ENCODE measurements at regions not wholly inside any gene's neighbourhood (a gene's known extent, or its start where the extent isn't known, plus 50 kb on each side); places are given as distances from the start of the nearest gene placed in this dataset.

DNA sequence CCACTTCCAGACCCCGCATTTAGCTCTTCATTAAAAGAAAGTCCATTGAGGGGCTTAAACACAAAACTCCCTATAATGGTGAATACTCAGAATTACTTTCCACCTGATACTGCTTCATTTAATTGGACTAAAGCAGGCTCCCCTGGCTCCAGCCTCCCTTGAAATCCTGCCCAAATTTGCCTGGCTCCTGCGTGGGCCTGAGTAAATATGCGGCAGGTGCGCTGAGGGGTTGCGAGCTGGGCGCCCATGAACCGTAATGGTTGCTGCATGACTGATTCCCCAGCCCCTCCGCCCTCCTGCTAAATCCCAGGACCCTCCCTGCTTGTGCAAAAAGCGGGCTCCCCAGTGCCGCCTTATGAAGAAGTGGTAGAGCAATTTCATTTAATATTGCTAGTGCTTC, 639.7 kb downstream of the BNC2 start:
- Mint-ChIP-seq H3K9me3 (ENCODE audit: unreplicated experiment) (peaks cover 7% of the 10 kb centered on the region), H3K36me3 (ENCODE audit: low read depth, unreplicated experiment) (peaks cover 12% of the 10 kb centered on the region), H3K27ac (ENCODE audit: unreplicated experiment) (no peak overlapping the region), H3K4me3 (ENCODE audit: unreplicated experiment) (no peak overlapping the region), H3K4me1 (ENCODE audit: unreplicated experiment) (peaks cover 21% of the 10 kb centered on the region), H3K27me3 (ENCODE audit: unreplicated experiment) (peaks cover 5% of the 10 kb centered on the region)
- no peak for DNase-seq (ENCODE audit: low spot score)
- TF ChIP-seq, protein P1, sequence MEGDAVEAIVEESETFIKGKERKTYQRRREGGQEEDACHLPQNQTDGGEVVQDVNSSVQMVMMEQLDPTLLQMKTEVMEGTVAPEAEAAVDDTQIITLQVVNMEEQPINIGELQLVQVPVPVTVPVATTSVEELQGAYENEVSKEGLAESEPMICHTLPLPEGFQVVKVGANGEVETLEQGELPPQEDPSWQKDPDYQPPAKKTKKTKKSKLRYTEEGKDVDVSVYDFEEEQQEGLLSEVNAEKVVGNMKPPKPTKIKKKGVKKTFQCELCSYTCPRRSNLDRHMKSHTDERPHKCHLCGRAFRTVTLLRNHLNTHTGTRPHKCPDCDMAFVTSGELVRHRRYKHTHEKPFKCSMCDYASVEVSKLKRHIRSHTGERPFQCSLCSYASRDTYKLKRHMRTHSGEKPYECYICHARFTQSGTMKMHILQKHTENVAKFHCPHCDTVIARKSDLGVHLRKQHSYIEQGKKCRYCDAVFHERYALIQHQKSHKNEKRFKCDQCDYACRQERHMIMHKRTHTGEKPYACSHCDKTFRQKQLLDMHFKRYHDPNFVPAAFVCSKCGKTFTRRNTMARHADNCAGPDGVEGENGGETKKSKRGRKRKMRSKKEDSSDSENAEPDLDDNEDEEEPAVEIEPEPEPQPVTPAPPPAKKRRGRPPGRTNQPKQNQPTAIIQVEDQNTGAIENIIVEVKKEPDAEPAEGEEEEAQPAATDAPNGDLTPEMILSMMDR (IDR thresholded peaks at IDR 0.05; ENCODE audit: unreplicated experiment): no peak

DNA sequence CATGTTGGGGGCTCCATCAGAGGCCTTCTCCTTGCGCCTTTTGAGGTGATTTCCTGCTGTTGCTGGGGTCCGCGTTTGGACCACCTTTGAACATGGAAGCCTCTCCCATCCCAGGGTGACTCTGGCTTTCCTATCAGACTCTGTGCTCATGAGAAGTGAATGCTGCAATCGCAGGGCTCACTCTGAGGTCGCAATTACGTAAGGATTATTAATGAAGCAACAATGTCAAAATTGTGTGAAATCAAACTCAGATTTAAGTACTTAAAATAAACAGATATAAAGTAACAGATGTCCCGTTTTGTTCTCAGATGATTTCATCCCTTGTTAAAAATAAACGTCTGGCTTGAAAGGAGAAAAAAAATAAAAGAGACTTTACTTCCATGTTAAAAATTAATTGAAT, 634.2 kb downstream of the BNC2 start:
- Mint-ChIP-seq H3K27me3 (ENCODE audit: unreplicated experiment) (peaks cover 2% of the 10 kb centered on the region), H3K4me1 (ENCODE audit: unreplicated experiment) (peaks cover 29% of the 10 kb centered on the region), H3K9me3 (ENCODE audit: unreplicated experiment) (peaks cover 7% of the 10 kb centered on the region), H3K4me3 (ENCODE audit: unreplicated experiment) (no peak overlapping the region), H3K36me3 (ENCODE audit: low read depth, unreplicated experiment) (peaks cover 12% of the 10 kb centered on the region), H3K27ac (ENCODE audit: unreplicated experiment) (no peak overlapping the region)
- TF ChIP-seq, protein P1 (IDR thresholded peaks at IDR 0.05; ENCODE audit: unreplicated experiment): no peak
- DNase-seq (ENCODE audit: low spot score): no peak

DNA sequence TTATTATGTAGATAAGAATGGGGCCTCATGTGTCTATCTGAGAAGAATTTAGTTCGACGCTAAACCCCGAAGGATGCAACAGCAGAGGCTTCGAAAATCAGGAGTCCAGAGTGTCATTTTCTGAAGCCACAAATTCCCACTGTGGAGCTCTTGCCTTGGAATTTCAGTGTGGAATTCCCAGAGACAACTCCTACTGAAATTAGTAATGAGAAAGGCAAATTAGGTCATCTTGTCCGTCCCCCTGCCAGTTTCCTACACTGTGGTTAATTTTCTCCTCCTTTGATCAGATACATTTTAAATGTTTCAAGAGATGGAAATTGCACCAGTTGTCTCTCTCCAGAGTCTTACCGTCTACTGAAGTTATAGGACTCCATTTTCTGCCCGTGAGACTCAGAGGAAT, 633.6 kb downstream of the BNC2 start:
- H3K36me3 Mint-ChIP-seq (ENCODE audit: low read depth, unreplicated experiment): peaks cover 12% of the 10 kb centered on the region

DNA sequence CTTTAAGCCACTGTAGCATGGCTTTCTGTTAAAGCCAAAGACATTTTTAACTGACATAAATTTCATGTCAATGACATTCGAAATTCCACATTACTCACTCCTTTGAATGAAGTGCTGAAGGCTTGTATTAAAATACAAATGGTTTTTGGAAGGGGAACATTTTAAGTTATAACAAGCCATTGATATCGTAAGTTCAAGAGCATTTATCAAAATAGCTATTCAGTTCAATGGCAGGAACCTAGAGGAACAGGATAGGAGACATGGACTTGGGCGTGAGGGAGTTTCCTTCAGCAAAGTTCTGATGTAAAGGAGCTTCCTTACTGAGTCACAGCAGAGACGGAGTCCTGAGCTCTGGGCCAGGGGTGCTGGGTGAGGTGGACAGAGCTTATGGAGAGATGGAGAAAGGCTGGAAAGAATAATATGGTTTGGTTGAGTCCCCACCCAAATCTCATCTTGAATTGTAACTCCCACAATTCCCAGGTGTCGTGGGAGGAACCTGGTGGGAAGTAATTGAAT, 631.8 kb downstream of the BNC2 start:
- H3K27ac Mint-ChIP-seq (ENCODE audit: unreplicated experiment): no peak overlapping the region
- peaks cover 4% of the 10 kb centered on the region for H3K27me3 Mint-ChIP-seq (ENCODE audit: unreplicated experiment)
- peaks cover 7% of the 10 kb centered on the region for H3K9me3 Mint-ChIP-seq (ENCODE audit: unreplicated experiment)
- H3K36me3 Mint-ChIP-seq (ENCODE audit: low read depth, unreplicated experiment): peaks cover 8% of the 10 kb centered on the region
- TF ChIP-seq, protein P1 (IDR thresholded peaks at IDR 0.05; ENCODE audit: unreplicated experiment): no peak
- no peak for DNase-seq (ENCODE audit: low spot score)
- no peak overlapping the region for H3K4me3 Mint-ChIP-seq (ENCODE audit: unreplicated experiment)
- H3K4me1 Mint-ChIP-seq (ENCODE audit: unreplicated experiment): peaks cover 42% of the 10 kb centered on the region

More for the DNA sequence above, 633.6 kb downstream of the BNC2 start:
- DNase-seq (ENCODE audit: low spot score): no peak
- Mint-ChIP-seq H3K27me3 (ENCODE audit: unreplicated experiment) (peaks cover 4% of the 10 kb centered on the region), H3K9me3 (ENCODE audit: unreplicated experiment) (peaks cover 7% of the 10 kb centered on the region), H3K4me1 (ENCODE audit: unreplicated experiment) (peaks cover 32% of the 10 kb centered on the region), H3K4me3 (ENCODE audit: unreplicated experiment) (no peak overlapping the region), H3K27ac (ENCODE audit: unreplicated experiment) (no peak overlapping the region)
- TF ChIP-seq, protein P1 (IDR thresholded peaks at IDR 0.05; ENCODE audit: unreplicated experiment): no peak

DNA sequence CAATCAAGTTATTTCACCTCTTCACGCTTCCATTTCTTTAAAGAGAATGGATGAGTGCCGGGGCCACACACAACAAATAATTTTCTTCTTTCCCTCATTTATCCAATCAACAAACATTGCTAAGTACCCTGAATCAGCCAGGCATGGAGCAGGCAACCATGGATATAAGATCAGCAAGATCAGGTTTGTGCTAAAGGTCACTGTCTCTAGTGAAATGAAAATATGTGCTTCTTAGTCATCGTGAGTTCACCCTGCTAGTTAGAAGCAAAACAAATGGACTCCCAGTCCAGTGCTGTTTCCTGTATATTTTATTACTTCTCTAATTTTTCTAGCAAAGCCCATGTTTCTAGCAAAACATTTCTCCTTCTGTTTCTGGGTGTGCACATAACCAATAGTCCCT, 629.2 kb downstream of the BNC2 start:
- Mint-ChIP-seq H3K4me1 (ENCODE audit: unreplicated experiment) (peaks cover 42% of the 10 kb centered on the region), H3K36me3 (ENCODE audit: low read depth, unreplicated experiment) (no peaks in the 10 kb centered on the region)

More for the DNA sequence above, 629.2 kb downstream of the BNC2 start:
- no peak overlapping the region for H3K27ac Mint-ChIP-seq (ENCODE audit: unreplicated experiment)
- no peak for DNase-seq (ENCODE audit: low spot score)
- no peaks in the 10 kb centered on the region for H3K9me3 Mint-ChIP-seq (ENCODE audit: unreplicated experiment)
- H3K27me3 Mint-ChIP-seq (ENCODE audit: unreplicated experiment): peaks cover 2% of the 10 kb centered on the region
- TF ChIP-seq, protein P1 (IDR thresholded peaks at IDR 0.05; ENCODE audit: unreplicated experiment): no peak
- no peak overlapping the region for H3K4me3 Mint-ChIP-seq (ENCODE audit: unreplicated experiment)

Data from endothelial cell (in vitro differentiated cells).